ENCODE measurements at regions not wholly inside any gene's neighbourhood (a gene's known extent, or its start where the extent isn't known, plus 50 kb on each side); places are given as distances from the start of the nearest gene placed in this dataset.
"Not testable (repeated sequence)": the region's sequence is repeated elsewhere in the genome, so short reads cannot be mapped to it uniquely, and the experiment has no call there.

- DNase-seq (ENCODE audit: low read depth in 2 of 2), result no peak
Observed at GRCh38 chr13:79988573-79988972, 352.4 kb downstream of the SPRY2 start.

DNA sequence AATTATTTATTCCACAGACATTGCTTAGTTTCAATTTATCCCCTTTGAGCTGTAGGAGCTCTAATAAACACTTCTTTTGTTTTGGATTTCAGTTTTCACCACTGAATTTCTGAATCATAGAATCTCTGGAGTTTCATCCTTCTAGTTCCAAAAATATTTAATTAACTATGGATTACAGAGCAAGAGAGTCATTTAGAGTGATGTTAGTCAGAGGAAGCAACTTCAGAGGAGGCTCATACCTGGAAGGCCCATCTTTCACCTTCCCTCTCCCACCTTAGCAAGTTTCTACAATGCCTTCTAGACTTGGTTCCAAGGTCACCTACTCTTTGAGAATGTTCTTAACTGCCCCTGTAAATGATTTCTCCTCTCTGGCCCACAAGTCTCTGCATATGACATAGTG, 353.2 kb downstream of the SPRY2 start:
- DNase-seq (ENCODE audit: low read depth in 2 of 2), result no peak

DNA sequence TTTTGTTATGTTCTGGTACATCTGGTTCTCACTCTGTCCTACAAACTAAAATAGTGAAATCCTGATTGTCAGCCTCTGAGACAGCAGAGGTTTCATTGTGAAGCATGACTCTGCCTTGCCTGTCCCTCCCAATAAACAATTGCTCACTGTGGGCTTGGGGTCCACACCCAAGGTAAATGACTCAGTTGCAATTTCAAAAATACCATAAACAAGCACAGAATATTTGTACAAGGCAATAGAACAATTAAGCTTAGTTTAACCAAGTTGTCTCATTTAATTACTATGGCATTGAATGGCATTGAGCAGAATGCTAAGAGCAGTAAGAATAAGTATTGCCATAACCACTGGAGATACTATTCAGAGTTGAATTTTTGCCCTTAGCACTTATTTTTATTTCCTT, 353.6 kb downstream of the SPRY2 start:
- DNase-seq (ENCODE audit: low read depth in 2 of 2), result no peak

DNA sequence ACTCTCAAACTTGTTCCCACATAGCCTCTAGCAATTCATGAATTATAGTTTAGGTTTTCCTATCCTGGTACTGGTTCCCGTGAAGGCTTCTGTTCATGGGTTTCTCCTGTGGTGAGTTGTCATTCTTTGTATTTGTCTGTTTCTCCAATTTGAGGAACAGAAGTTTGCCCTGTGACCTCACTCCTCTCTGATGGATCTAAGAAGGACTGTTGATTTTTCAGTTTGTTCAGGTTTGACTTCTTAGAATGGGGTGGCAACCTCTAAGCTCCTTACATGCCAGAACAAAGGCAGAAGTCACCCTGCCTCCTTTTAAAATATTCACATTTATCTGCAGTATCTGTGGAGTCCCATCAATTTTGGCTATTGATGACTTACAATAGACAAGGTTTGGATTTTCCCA, 354.0 kb downstream of the SPRY2 start:
- DNase-seq (ENCODE audit: low read depth in 2 of 2), result no peak

GRCh38 chr13:79974935-79975650, 365.8 kb downstream of the SPRY2 start:
- not testable (repeated sequence) for DNase-seq (ENCODE audit: low read depth in 2 of 2)

DNA sequence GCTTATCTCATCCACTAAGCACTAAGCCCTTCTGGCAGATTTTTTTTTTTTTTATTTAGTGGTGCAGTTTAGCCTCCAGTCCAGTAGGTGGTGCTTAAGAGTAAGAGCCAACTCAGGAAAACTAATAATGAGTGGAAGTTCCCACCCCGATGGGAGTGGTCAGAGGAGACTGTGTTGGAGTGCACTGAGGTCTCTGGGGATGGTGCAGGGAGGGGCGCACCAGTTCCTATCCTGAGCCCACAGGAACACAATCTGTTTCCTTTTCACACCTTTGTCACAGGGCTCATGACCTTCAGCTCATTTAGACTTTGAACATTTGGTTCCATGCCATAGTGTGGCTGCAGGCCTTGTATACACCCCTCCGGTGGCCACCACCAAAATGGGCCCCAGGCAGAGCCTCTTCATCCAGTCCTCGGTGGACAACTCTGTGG, 367.4 kb downstream of the SPRY2 start:
- no peak for DNase-seq (ENCODE audit: low read depth in 2 of 2)

GRCh38 chr13:79972066-79972569, 368.8 kb downstream of the SPRY2 start:
- DNase-seq (ENCODE audit: low read depth in 2 of 2), result no peak

DNA sequence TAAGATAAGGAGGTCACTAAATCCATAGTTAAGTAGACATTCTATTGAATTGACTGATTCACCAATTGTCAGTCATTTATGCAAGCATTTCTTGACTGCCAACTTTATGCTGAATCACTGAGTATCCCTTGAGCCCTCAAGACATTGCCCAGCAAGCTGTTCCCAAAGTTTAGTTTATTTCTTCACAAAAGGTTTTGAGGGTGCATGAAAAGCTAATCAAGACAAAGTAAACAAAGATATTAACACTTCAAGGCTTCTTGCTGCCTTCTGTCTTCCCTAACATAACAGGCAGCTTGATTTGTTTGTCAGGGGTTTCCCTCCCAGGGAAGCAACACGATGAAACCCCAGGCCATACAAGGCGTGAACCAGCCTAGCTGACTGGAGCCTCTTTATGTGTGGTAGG, 374.4 kb downstream of the SPRY2 start:
- no peak for DNase-seq (ENCODE audit: low read depth in 2 of 2)

- no peak for DNase-seq (ENCODE audit: low read depth in 2 of 2)
Observed at GRCh38 chr13:79966059-79966458, 374.9 kb downstream of the SPRY2 start.

DNA sequence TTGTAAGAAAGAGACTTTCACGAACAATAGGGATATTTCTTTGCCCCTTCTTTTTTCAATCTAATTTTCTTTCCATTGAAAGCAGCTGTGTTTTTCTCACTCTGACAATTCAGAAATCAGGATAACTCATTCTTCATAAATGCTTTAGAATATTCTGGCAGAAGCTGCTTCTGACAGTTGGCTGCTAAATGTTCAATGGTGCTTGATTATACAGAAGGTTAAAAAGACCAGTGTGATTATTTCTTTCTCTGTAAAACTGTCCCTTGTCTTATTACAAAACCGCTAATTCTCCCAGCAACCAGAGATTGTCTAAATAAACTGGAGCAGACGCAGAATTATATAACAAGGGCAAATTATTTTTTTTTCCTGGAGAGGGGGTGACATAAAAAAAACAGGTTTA, 394.4 kb downstream of the SPRY2 start:
- no peak for DNase-seq (ENCODE audit: low read depth in 2 of 2)

GRCh38 chr13:79943346-79944023, 397.4 kb downstream of the SPRY2 start:
- DNase-seq (ENCODE audit: low read depth in 2 of 2), result no peak

DNA sequence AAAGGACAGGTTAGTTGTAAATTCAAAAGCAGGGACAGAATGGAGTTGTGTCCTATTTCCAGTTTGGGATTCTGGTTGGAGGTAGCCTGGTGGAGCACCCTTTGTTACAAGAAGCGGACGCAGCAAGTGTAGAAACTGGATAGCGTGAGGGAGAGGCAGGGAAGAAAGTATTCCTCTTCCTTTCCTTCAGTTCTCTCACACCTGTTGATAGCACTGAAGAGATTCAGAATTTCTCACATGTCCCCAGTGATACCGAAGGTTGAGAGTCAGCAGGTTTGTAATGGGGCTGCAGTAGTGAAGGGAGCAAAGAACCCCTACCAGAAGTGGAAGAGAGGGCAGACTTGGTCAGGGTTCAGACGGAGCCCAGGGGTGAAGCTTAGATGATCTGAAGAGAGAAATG, 399.2 kb downstream of the SPRY2 start:
- no peak for DNase-seq (ENCODE audit: low read depth in 2 of 2)

DNA sequence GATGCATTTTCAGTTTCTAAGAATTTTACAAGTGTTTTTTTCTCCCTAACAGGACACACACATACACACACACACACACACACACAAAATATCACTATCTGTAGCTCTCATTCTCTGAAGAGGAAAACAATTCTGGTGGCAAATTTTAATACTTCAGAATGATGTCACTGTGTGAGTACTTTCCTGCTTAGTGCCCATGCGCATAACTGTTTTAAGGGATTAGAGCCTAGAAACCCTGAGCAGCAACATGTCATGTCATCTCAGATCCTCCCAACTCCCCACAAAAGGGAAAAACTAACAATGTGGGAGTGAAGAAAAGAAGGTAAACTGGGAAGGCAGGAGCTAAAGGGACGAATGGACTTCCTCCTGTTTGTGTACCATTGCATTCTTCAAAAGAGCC, 401.2 kb downstream of the SPRY2 start:
- DNase-seq (ENCODE audit: low read depth in 2 of 2), result no peak

- no peak for DNase-seq (ENCODE audit: low read depth in 2 of 2)
Observed at GRCh38 chr13:79937771-79938216, 403.1 kb downstream of the SPRY2 start.

GRCh38 chr13:79937311-79937710, 403.6 kb downstream of the SPRY2 start:
- DNase-seq (ENCODE audit: low read depth in 2 of 2), result no peak

- no peak for DNase-seq (ENCODE audit: low read depth in 2 of 2)
Observed at GRCh38 chr13:79936368-79937136, 404.4 kb downstream of the SPRY2 start.

DNA sequence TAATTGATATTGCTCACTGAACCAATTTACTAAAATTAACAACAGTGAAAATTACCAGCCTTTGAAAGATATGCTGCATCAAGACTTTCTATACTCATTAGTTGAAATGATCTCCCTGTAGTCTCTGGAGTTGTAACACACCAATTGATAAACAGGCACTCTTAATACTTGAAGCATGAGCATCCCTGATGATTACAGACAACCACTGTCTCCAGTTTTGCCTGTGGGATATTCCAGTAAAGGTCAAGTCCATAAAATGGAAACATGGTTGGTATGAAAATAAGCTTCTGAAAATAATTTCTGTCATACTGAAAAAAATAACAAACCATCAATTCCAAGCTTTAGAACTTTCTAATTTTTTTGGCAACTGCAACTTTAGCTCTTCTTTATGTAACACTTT, 405.8 kb downstream of the SPRY2 start:
- DNase-seq (ENCODE audit: low read depth in 2 of 2), result no peak

GRCh38 chr13:79933389-79933788, 407.5 kb downstream of the SPRY2 start:
- no peak for DNase-seq (ENCODE audit: low read depth in 2 of 2)

- no peak for DNase-seq (ENCODE audit: low read depth in 2 of 2)
Observed at GRCh38 chr13:79932556-79932955, 408.4 kb downstream of the SPRY2 start.

DNA sequence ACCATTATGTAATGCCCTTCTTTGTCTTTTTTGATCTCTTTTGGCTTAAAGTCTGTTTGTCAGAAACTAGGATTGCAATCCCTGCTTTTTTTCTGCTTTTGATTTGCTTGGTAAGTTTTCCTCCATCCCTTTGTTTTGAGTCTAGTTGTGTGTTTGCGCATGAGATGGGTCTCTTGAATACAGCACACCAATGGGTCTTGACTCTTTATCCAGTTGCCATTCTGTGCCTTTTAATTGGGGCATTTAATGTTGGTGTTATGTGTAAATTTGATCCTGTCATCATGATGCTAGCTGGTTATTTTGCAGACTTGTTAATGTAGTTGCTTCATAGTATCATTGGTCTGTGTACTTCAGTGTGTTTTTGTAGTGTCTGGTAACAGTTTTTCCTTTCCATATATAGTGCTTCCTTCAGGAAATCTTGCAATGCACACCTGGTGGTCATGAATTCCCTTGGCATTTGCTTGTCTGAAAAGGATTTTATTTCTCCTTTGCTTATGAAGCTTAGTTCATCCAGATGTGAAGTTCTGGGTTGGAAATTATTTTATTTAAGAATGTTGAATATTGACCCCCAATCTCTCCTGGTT, 416.9 kb downstream of the SPRY2 start:
- DNase-seq (ENCODE audit: low read depth in 2 of 2), result not testable (repeated sequence)

DNA sequence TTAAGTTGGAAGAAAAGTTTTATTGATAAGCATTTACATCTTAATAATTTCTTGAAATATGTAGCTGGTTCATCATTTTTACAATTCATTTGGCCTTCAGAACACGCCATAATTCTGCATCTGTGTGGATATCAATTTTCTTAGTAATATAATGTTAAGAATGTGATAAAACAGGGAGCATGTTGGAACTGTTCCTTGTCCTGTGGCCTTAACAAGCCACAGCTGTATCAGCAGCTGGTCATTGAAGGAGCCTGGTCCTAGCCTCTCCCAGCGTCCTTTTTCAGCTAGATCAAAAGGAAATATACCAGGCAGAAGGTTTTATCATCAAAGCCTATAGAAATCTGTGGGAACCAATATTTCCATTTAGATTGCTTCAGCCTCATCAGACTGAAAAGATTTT, 421.8 kb downstream of the SPRY2 start:
- no peak for DNase-seq (ENCODE audit: low read depth in 2 of 2)

DNA sequence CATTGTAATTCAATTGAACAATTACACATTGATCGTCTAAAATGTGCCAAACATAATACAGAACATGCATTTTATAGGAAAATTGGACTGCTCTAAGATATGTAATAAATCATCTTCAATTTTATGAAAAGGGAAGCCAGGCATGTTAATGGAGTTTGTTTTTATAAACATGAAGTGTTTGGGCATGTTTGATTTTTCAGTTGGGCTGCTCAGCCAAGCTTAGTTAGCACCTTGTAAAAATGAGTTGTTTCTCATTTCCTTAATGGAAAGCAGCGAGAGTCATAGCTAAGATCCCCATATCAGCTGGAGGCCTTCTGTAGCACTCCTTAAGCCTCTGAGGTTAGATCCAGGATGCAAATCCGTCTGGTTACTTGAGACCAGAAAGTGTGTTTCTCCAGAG, 422.3 kb downstream of the SPRY2 start:
- DNase-seq (ENCODE audit: low read depth in 2 of 2), result no peak

Measured in activated CD8-positive, alpha-beta memory T cell treated with anti-CD3 and anti-CD28 coated beads for 4 hours (primary cell).